Activated CD4-positive, alpha-beta T cell treated with anti-CD3 and anti-CD28 coated beads for 1 hour (primary cell): ENCODE measurements at regions not wholly inside any gene's neighbourhood (a gene's known extent, or its start where the extent isn't known, plus 50 kb on each side); places are given as distances from the start of the nearest gene placed in this dataset.

Experiments
- DNase-seq: peaks from one replicate; pipeline ENCODE4 v3.0.0-alpha.2; 2020

DNA sequence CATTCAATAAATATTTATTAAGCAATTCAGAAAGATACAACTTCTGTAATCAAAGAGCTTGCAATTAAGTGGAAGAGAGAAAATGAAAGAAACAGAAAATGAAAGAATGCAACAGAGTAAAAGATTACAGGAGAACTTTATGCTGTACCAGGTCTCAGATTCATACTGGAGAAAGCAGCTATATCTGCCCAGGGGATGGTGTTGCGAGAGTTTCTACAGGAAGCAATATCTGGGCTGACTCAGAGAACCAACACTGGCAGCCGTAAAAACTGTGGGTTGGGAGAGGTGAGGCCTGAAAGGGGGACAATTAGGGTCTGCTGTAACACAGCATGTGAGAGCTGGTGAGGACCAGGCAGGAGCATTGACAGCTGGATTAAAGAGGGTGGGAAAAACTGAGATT lies 256.7 kb upstream of the TCF21 start:
- DNase-seq: no peak

DNA sequence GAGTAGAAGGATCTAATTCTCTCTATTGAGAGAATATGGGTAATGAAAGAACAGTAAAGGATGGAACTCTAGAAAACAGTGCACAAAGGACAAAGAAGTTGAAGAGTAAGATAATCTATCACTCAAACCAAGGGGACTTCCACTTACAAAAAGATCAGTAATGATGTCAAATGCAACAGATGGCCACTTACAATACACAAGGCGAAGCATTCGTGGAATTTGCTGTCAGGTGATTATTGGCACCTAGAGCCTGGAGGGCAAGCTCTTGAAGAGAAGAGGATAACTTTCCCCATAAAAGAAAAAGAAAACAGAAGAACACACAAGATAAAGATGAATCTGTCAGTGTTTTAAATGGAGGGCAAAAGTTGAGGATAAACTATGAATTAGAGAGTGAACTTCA lies 256.0 kb upstream of the TCF21 start:
- DNase-seq: no peak

DNA sequence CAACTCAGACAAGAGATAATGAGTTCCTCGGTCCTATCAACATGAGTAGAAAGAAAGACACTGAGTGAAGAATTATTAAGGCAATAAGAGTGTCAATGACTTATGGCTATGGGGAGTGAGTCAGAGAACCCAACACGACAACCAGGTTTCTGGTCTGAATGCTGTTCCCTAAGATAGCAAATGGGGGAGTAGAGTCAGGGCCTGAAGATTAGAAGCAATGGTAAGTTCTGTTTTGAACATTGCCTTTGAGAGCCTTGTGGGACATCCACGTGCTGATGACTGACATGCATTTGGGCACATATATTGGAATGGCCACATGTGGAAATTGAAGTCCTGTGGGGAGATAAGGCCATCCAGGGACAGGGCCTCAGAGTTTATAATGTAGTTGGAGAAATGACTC lies 254.4 kb upstream of the TCF21 start:
- no peak for DNase-seq

DNA sequence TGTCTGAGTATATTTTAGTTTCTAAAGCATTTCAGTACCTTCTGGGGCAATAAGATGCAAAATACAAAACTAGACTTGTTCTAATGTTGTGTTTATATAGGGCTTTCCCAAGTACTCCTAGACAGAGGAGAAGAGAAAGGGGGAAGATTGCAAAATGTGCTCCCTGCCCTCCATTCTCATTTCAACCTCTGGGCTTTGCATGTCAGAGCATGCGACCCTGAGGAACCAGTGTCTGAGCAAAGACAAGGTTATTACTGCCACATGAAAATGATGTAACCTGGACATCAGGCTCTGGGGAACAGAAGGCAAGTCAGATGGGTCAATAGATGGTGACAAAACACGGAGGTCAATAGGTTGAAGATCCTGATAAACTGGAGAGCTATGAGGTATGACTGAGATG lies 253.5 kb upstream of the TCF21 start:
- DNase-seq: no peak

DNA sequence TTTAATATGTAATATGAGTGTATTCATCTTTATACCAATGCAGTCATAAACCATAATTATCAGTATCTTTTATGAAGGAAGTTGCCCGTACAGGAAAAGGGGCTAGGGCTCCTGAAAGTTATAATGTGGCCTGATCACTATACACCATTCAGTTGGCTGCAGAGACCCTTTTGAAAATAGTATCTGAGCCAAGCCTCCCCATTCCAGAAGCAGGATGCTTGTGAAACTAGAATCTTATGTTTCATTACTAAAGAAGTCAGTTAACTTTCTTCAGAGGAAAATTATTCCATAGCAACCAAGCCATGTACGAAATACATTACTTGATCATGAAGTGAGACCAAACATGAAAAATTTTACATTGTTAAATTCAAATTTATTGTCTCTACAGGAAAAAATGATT lies 251.5 kb upstream of the TCF21 start:
- no peak for DNase-seq

DNA sequence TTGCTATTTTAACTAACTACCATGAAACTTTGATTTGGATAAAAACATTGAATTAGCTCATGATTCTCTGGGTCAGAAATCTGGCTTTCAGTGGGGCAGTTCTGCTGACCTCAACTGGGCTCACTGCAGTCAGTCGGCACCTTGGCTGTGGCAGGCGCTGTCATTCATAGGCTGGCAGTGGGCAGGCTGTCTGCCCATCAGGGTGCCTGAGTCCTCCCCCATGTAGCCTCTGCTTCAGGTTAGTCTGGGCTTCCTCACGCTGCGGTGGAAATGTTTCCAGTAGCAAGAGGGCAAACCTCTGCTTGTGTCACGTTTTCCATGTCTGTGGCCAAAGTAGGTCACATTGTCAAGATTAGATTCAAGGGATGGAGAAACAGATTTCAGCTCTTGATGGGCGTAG lies 251.0 kb upstream of the TCF21 start:
- DNase-seq: no peak

DNA sequence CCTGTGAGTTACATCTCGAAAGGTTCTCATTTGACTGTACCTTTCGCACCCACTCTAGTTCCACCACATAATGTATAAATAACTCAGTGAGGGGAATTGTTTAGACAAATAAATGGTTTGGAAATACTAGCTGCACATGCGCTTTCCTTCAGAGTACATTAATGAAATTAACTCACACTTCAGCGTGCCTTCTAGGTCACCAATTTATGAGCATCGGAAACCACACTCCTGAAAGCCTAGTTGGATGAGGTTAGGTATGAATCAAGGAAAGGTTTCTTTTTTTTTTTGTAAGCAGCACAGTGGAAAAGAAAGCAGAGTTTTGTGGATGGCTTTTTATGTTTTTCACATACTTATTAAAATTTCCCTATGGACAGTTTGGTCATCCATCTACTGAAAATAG lies 247.8 kb upstream of the TCF21 start:
- DNase-seq: no peak

DNA sequence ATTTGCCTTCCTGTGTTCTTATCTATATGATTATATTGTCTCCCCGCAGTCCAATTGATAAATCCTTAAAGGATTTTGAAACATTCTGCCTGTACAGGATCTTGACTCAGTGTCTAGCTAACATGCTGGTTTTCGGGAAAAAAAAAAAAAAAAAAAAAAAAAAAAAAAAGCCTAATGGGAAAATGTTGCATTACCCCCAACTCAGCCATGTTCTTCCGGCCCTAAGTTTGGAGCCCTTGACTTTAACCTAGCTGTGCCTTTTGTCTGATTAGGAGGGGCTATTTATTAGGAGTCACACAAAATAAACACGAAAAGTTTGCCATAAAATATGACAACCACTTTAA lies 244.4 kb upstream of the TCF21 start:
- DNase-seq: no peak

DNA sequence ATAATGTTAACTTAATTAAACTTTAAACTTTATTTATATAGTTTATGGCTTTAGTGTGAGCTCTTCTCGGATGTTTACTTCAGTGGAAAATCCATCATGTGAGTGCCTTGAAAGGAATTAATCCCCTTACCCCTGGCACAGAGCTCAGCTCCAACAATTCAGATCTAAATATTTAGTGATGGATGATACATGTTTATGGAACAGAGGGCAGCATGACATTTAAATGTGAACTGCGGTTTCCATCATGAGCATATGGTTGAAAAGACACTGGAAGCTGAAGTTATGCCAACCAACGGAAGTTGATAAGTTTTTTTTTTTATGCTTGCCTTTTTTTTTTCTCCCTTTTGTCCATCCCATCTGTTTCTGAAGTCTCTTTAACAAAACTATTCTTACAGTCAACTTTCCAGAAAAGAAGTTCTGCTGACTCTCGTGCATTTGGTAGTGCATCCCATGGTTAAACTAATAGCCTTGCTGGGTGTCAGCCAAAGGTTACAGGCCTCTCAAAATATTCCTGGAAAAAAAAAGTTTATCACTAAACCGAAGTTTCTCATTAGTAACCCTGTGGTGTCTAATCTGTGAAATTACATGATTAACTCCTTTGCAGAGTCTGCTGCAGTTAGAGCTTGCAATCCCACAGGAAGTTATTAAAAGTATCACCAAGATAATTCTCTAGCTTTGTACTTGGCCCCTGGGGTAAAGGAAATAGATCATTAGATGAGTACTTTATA lies 243.9 kb upstream of the TCF21 start:
- no peak for DNase-seq

DNA sequence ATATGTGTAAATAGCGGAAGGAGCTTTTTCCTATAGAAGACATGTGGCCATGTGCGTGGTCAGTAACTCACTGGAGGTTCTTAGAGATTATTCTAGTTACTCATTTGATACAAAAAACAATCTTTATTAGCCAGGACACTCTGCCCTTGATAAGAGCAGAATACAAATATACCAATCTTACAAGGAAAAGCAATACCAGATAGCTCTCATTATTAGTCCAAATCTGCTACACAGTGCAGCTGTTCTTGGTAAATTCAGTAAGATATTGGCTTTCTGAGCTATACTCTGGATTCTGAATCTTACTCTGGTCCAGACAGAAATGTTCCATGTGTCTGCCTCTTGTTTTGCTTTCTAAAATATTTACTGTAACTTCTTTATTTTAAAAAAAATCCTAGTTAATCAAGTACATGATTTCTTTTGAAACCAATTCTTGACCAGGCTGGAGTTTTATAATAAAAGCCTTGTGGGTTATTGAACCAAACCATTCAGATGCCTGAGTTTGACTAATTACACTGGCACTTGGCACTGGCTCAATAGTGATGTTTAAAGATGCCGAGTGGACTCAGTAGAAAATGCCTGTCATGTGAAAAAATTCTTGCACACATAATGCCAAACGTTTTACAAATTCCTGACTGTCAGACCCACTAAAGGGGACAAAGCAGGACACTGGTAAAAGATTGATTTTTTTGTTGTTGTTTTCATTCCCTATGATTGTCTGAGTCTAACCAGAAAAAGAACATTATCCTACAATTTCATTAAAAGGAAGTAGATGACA lies 242.8 kb upstream of the TCF21 start:
- DNase-seq: no peak

DNA sequence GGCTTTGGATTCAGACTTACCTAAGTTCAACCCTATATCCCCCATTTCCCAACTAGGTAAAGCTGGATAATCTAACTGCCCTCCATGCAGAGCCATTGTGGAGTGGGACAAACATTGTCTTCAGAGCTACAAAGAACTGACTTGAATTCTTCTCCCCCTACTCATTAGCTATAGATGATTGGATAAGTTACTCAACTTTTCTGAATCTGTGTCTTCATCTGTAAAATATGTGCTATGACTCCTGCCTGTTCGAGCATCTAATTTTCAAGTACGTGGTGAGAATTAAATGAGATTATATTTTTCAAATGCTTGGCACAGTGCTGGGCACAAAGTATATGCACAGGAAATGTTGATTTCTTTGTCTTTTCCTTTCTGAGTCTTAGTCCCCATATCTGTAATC lies 240.3 kb upstream of the TCF21 start:
- DNase-seq: no peak

DNA sequence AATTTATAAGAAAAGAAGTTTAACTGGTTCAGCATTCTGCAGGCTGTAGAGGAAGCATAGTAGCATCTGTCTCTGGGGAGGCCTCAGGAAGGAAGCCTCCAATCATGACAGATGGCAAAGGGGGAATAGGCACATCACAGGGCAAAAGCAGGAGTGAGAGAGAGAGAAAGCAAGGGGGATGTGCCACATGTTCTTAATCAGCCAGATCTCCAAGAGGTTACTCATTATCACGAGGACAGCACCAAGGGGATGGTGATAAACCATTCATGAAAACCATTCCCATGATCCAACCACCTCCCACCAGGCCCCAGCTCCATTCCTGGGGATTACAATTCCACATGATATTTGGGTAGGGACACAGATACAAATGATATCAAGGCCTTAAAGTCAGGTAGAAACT lies 217.5 kb upstream of the TCF21 start:
- DNase-seq: no peak

DNA sequence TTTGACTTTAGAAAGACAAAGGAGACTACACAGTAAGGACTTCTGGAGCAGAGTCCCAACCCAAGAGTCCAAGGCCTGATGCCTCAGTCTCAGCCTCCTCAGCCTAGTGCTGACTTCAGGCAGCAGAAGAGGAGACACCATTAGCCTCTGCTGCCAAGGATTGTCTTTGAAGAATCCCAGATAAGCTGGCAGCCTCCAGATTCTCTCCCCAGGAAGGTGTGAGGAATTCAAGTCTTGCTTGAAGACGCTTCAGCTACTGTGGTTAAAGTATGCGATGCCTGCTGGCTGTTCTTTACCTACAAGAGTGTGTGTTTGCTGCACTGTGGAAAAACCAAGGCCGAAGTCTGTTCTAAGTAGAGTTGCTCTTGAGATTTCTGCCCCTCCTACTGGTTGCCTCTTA lies 215.9 kb upstream of the TCF21 start:
- DNase-seq: no peak

DNA sequence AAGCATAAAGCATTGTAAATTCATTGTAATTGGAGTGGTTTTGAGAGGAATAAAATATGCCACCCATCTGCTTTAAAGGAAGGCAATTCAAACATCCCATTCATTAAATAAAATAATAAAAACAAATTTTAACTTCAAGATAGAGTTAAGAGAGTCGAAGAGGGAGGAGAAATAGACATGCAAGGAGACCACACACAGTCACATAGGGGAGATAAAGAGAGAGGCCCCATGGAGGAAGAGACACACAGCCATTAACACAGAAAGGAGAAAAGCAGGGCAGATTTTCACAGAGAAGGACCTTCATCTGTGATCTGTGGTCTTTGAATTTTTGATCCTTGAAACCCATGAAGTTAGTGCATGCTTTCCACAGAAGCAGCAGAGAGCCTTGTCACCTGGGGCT lies 214.3 kb upstream of the TCF21 start:
- no peak for DNase-seq

DNA sequence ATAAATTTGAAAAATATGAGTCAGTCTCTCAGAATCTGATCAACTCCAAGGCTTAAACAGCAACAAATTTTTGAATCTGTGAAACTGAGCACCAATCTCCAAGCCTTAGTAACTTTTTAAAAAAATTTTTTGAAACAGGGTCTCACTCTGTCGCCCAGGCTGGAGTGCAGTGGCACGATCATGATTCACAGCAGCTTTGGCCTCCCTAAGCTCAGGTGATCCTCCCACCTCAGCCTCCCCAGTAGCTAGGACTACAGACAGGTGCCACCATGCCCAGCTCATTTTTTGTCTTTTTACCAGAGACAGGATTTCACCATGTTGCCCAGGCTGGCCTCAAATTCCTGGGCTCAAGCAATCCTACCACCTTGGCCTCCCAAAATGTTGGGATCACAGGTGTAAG lies 207.9 kb upstream of the TCF21 start:
- no peak for DNase-seq

DNA sequence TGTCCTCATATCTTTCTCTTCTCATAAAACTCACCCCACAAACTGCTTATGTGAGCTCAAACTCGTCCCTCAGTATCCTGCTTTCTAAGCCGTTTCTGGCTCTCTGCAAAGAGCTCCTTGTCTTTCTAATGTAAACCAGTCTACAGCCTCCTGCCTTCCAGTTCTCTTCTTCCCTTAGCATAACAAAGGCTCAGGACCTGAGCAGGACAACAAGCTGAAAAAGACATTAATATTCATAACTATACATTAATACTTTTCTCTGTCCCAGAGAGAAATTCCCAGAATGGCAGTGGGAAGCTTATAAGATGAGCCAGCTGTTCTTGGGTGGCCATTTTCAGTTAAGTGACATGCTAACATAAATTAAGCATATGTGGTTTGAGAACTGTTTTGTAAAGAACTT lies 207.0 kb upstream of the TCF21 start:
- DNase-seq: no peak

DNA sequence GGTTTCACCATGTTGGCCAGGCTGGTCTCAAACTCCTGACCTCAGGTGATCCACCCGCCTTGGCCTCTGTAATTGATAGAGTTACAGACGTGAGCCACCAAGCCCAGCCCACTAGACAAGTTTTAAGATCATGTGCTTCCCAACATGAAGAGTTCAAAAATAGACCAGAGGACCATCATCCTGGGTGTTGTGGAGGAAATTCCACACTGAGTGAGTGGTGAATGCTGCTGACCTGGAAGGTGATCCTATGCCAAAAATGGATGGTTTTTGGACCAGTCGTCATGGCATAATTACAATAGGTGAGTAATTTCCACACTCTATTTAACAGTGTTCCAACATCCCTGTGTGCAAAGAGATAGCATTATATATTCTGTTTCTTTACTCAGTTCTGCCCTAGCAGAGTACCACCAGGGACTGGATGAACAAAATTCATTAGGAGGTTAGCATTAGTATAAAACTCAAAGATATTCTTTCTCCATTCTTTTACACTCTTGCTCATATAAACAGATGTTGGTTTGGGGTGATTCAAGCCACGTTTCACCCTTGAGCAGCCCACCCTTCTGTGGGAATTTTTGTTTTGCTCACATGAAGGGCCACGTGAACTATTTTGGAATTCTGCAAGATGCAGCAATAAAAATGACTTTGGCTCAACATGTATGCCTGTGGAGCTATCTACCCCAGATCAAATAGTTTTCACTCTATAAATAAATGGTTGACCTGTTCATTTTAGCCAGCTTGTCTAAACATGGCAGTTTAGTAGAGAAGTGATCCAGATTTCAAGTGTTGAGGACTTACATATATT lies 206.2 kb upstream of the TCF21 start:
- no peak for DNase-seq

DNA sequence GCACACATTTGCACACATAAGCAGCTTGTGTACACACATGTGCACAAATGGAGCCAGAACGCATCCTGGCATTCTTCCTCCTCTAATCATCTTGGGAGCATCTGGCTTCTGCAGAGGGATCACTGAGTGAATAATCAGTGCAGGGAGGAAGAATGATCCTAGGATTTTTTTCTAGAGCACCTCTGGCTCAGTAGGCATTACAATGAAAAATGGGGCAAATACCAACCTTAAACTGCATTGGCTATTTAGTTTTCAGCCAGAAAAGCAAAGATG lies 205.7 kb upstream of the TCF21 start:
- no peak for DNase-seq

DNA sequence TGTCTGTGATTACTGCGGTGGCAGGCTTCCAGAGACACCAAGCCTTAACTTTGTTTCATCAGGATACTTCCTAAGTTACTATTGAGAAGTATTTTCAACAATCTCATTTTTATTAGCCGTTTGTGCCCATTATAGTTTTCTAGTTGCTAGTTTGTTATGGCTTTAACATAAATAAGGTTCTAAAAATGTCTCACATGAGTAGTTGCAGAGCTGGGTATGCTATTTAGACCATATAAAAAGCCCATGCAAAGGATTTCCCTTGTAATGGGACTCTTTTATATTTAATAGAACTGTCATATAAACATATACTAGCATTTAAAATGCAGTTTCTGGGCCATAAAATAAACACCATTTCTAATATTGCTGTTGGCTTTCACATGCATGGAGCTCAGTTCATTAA lies 205.3 kb upstream of the TCF21 start:
- no peak for DNase-seq

DNA sequence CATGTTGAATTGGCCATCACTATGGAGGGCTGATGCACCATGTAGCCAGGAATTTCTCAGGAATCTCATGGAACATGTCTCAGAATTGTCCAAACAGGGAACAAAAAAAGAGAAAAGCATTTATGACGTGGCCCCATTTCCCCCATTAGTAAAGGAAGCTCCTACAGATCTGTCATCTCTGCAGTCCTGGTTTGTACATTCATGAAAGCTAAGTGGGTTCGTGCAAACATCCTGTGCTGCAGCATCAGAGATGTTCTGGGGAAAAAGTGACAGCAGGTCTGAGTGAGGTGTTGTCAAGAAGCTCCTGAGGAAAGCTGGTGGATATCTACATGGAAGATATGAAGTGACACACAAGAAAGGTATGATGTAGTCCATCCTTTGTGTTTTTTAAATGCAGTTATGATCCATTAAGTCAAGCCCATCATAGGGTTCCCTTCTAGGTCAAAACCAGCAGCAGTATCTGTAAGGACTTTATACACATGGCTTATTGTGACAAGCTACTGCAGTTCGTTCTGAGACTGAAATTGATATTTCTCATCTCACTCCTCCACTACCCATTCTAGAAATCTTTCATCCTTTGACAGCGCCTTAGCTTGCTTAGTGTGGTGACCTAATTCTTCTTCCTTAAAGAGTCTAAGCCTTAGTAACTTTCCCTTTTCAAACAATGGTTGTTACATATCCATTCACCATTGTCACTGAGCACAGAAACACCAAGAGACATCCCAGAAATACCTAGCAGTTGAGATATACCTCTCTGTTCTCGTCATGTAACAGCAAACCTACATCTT lies 200.0 kb upstream of the TCF21 start:
- DNase-seq: no peak

DNA sequence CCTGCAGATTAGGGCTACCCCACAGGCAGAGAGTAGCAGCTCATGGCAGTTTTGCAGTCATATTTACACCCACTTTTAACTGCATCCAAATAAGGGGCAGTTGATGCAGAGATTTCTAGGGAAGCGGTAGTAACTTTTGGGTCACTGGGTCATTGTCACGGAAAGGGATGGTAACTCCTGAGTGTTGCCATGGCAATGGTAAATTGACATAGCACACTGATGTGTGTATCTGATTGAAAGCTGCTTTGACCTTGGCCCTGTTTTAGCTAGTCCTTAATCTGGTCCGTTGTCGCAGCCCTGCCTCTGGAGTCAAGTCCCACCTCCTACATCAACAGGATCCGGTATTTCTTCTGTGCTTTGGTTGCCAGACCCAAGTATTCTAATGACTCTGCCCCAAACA lies 199.1 kb upstream of the TCF21 start:
- DNase-seq: no peak

DNA sequence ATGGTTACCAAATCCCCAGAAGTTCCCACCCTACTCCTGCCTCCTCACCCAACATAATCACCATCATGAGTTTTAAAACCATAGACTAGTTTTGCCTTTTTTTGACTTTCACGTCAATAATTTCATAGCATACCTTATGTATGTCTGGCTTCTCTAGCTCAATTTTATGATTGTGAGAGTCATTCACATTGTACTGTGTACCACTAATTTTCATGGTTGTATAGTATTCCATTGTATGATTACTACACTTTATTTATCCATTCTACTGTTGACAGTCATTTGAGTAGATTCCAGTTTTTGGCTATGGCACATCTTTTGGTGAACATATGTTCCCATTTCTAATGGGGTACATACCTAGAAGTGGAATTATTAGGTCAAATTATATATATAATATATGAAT lies 195.3 kb upstream of the TCF21 start:
- DNase-seq: no peak

DNA sequence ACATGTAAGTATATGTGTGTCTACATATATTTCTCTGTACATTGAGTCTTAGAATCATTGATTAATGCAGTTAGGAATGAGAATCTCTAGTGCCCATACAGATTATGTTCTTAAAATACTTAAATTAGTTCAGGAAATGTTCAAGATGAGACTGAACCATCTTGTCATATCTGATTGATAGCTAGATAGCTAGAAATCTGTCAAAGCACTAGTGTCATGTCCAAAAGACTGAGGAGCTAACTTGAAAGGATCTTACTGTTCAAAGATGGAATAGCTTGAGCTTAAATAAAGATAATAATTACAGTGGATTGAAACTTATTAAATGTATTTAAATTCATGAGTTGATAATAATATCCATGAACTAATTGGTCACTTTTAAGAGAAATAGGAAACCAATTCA lies 191.7 kb upstream of the TCF21 start:
- DNase-seq: no peak

DNA sequence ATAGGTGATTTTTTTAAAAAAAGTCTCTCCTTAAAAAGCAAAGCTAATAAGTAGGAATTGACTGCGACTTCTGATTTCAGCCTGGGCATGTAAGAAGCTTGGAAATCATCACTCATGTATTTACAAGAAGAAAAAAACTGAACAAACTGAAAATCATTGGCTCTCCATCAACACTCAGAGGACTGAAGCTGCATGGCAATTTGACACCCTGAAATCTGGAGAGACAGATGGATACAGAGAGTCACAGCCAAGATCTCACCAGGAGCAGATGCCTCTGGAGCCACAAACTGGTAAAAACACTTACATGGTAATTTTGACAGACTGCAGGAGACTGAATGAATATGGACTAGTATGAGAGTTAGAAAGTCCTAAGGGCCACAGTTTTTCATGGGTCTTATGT lies 191.2 kb upstream of the TCF21 start:
- DNase-seq: no peak
